ENCODE measurements at regions not wholly inside any gene's neighbourhood (a gene's known extent, or its start where the extent isn't known, plus 50 kb on each side); places are given as distances from the start of the nearest gene placed in this dataset.

- DNase-seq (ENCODE audit: low read depth, low spot score): no peak
- no peak overlapping the region for H3K27ac ChIP-seq
These were observed 522.6 kb downstream of the QKI start for GRCh38 chr6:163937071-163937470.

GRCh38 chr6:163935158-163935762 is 520.7 kb downstream of the QKI start:
- no peak for DNase-seq (ENCODE audit: low read depth, low spot score)
- no peak overlapping the region for H3K27ac ChIP-seq

GRCh38 chr6:163930012-163930411 is 515.5 kb downstream of the QKI start:
- H3K27ac ChIP-seq: no peak overlapping the region
- DNase-seq (ENCODE audit: low read depth, low spot score): no peak

DNA sequence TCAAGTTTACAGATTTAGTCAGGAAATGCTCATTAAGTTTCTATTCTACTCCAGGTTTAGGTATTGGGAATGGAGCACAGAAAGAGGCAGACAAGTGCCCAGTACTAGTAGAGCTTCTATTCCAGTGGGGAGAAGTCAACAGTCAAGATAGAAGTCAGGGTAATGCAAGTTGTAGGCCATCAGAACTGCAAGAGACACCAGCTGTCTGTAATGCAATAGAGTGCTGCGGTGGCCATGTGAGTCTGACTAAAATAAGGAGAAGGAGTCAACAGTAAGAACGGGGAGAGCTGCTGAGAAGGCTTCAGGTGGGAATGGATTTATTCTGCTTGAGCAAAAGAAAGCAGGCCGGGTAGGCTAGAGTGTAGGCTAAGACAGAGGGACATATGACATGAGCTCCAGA is 515.0 kb downstream of the QKI start:
- H3K27ac ChIP-seq: no peak overlapping the region
- DNase-seq (ENCODE audit: low read depth, low spot score): no peak

GRCh38 chr6:163926642-163927041 is 512.1 kb downstream of the QKI start:
- no peak overlapping the region for H3K27ac ChIP-seq
- DNase-seq (ENCODE audit: low read depth, low spot score): no peak

- DNase-seq (ENCODE audit: low read depth, low spot score): no peak
- no peak overlapping the region for H3K27ac ChIP-seq
These were observed 511.3 kb downstream of the QKI start for GRCh38 chr6:163925839-163926238.

- DNase-seq (ENCODE audit: low read depth, low spot score): no peak
- no peak overlapping the region for H3K27ac ChIP-seq
These were observed 509.3 kb downstream of the QKI start for GRCh38 chr6:163923658-163924411.

GRCh38 chr6:163922562-163922961 is 508.0 kb downstream of the QKI start:
- no peak overlapping the region for H3K27ac ChIP-seq
- no peak for DNase-seq (ENCODE audit: low read depth, low spot score)

DNA sequence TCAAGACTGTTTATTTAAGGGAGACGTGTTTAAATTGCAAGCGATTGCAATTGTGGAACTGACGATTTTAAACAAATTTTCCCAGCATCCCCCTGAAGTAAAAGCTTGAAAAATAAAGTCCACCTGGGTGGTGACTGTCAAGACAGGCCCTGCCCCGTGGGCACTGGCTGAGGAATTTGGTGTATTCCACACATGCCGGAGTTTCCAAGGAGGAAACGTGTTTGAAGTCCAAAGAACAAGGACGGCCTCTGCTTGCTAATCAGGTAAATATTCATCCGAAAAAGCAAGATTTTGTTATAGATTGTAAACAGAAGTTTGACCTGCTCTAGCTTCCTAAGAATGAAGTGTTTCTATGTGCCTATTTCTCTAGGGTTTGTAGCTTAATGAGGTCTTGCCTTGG is 505.1 kb downstream of the QKI start:
- no peak overlapping the region for H3K27ac ChIP-seq
- DNase-seq (ENCODE audit: low read depth, low spot score): no peak

- no peak overlapping the region for H3K27ac ChIP-seq
- no peak for DNase-seq (ENCODE audit: low read depth, low spot score)
These were observed 502.0 kb downstream of the QKI start for GRCh38 chr6:163916315-163917081.

DNA sequence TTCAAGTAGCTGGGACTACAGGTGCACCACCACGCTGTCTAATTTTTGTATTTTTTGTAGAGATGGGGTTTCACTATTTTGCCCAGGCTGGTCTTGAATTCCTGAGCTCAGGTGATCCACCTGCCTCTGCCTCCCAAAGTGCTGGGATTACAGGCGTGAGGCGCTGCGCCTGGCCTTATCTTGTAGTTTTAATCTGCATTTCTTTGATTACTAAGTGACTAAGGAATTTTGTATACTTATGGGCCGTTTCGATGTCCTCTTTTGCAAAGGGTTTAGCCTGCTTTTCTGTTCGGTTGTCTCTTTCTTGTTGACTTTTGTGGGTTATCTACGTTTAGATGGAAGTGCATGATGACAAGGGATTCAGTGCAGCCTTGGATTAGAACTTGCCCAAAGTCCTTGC is 500.6 kb downstream of the QKI start:
- no peak overlapping the region for H3K27ac ChIP-seq
- DNase-seq (ENCODE audit: low read depth, low spot score): no peak

- H3K27ac ChIP-seq: no peak overlapping the region
These were observed 498.5 kb downstream of the QKI start for GRCh38 chr6:163913045-163913444.

DNA sequence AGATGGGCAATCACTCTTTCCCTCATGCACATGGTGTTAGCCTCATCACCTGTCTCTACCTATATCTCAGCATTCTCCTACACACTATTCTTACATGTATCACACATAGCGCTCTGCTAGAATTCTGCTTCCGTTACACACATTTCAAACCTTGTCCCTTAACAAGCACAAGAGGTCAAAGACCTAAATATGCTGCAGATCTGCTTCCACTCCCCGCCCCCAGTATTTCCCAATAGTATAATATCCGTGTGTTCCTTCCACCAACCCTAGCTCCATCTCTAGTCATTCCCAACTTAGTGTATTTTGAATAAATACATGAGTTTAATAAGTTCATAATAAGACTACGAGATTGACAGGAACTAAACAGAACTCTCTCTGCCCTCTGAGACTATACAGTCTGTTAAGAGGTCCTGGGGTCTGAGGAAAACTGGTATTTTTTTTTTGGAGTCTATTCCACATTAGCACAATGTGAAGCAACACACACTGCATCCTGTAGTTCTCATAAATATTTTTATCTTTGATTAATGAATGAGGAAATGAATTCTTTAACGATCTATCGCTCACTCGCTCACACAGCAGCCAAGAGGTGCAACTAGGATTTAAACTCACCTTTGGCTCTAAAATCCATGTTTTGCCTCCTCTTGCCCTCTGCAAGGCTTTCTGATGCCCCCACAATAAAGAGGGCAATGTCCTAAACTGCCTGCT is 491.6 kb downstream of the QKI start:
- DNase-seq (ENCODE audit: low read depth, low spot score): no peak
- no peak overlapping the region for H3K27ac ChIP-seq

More at GRCh38 chr6:163913045-163913444, 498.5 kb downstream of the QKI start:
- no peak for DNase-seq (ENCODE audit: low read depth, low spot score)

GRCh38 chr6:163904186-163904585 is 489.7 kb downstream of the QKI start:
- H3K27ac ChIP-seq: no peak overlapping the region

DNA sequence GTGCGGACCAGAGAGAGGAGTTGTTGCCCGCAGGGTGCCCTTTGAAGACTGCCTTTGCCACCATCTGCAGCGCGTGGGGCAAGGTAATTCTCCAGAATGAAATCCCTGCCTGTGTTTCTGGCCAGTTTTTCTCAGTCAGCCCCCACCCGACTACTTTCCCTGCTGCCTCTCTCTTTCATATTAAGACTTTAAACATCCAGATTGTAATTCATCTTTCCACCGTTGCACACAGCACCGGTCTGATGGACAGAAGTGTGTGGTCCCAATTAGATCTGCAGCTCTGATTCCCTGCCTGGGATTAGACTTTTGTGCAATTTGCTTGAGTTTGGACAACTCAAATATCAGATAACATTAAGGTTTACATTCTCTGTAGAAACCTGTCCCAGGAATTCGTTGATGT is 489.0 kb downstream of the QKI start:
- H3K27ac ChIP-seq: no peak overlapping the region
- DNase-seq (ENCODE audit: low read depth, low spot score): no peak

More at GRCh38 chr6:163904186-163904585, 489.7 kb downstream of the QKI start:
- DNase-seq (ENCODE audit: low read depth, low spot score): no peak

DNA sequence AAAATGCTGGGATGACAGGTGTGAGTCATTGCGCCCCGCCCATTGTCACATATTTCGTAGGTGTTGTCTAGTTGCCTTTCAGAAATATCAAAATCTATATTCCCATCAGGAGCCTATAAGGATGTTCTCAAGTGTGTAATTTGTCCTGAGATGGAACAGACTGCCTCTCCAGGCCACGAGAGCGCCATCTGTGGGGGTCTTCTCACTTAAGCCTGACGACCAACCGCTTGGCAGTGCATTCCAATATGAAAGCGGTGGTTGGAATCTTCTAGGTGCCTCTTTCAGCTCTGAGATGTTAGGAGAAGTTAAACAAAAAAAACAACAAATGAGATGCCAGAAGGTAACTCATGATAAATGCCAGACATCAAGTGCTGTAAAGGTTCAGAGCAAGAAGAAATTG is 488.5 kb downstream of the QKI start:
- no peak overlapping the region for H3K27ac ChIP-seq
- no peak for DNase-seq (ENCODE audit: low read depth, low spot score)

- DNase-seq (ENCODE audit: low read depth, low spot score): no peak
- H3K27ac ChIP-seq: no peak overlapping the region
These were observed 487.2 kb downstream of the QKI start for GRCh38 chr6:163901681-163902080.

GRCh38 chr6:163900570-163900969 is 486.1 kb downstream of the QKI start:
- DNase-seq (ENCODE audit: low read depth, low spot score): no peak
- no peak overlapping the region for H3K27ac ChIP-seq

DNA sequence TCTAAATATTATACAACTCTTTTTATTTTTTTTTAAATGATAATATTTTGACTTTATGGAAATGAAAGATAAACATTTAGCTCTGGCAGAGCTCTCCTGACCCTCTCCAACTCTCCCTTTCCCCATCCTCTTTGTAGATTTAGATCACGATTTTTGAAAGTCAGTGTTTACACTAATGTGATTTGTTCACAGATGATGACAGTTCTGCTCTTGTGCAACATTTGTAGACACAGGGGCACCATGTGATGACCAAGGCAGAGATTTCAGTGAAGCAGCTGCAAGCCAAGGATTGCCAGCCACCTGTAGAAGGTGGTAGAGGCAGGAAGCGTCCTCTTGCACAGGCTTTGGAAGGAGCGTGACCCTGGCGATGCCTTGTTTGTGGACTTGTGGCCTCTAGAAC is 483.2 kb downstream of the QKI start:
- no peak overlapping the region for H3K27ac ChIP-seq
- no peak for DNase-seq (ENCODE audit: low read depth, low spot score)

GRCh38 chr6:163897030-163897429 is 482.5 kb downstream of the QKI start:
- no peak overlapping the region for H3K27ac ChIP-seq
- no peak for DNase-seq (ENCODE audit: low read depth, low spot score)

DNA sequence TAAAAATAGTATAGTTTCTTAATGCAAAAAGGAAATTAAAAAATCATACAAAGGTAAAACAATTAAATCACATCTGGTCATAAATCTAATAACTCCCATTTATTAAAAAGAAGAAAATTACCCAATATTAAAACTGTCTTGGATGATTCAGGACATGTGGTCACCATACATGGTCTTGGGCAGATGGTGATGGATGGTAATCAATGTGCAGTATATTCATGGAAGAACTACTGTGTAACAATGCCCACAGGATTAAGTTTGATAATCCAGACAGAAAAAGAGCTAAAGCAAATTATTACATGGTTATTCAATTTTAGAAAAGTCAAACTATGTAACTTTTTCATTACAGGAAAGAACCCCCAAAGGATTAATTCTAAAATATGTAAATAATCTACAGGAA is 480.6 kb downstream of the QKI start:
- no peak overlapping the region for H3K27ac ChIP-seq

More for the DNA sequence above, 480.6 kb downstream of the QKI start:
- no peak for DNase-seq (ENCODE audit: low read depth, low spot score)

Data from epithelial cell of prostate (primary cell).